PFSK-1 (cell line): ENCODE measurements at regions not wholly inside any gene's neighbourhood (a gene's known extent, or its start where the extent isn't known, plus 50 kb on each side); places are given as distances from the start of the nearest gene placed in this dataset.

ENCODE experiments used
- FOXP2 ChIP-seq: optimal IDR thresholded peaks from 2 replicates; pipeline ENCODE3; 2011; ENCODE audit warnings: borderline replicate concordance, control low read depth, inconsistent platforms; ENCODE audit not compliant: insufficient read depth; ENCODE audit errors: extremely low read length, extremely low read depth
- TF ChIP-seq, protein P1 (sequence below), 2 experiments: IDR thresholded peaks; 2 replicates each; pipeline versions ENCODE4 v1.6.1 to v1.8.0; 2011 to 2012; ENCODE audit warnings: low read depth in 2 of 2, low read length in 2 of 2, control low read depth in 1 of 2, inconsistent platforms in 1 of 2, mild to moderate bottlenecking in 1 of 2, moderate library complexity in 1 of 2; ENCODE audit not compliant: insufficient read depth in 1 of 2

DNA sequence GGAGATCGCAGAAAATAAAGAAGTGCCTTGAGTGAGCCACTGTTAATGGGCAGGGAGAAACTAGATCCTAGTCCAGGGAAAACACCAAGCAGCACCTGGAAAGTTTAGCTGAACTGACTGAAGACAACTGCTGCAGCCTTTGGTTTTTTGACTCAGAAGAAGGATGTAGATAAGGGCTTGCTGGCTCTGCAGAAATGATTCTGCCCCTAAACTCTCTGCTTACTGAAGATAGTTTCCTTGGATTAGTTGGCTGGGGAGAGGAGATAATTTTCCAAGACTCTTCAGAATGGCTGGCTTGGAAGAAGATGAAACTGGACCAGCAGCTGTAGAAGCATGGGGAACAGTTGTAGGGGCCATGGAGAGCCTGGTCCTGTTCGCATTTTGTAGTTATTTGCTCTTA is 471.8 kb downstream of the KDM4C start:
- TF ChIP-seq FOXP2 = no peak
- TF ChIP-seq, protein P1, sequence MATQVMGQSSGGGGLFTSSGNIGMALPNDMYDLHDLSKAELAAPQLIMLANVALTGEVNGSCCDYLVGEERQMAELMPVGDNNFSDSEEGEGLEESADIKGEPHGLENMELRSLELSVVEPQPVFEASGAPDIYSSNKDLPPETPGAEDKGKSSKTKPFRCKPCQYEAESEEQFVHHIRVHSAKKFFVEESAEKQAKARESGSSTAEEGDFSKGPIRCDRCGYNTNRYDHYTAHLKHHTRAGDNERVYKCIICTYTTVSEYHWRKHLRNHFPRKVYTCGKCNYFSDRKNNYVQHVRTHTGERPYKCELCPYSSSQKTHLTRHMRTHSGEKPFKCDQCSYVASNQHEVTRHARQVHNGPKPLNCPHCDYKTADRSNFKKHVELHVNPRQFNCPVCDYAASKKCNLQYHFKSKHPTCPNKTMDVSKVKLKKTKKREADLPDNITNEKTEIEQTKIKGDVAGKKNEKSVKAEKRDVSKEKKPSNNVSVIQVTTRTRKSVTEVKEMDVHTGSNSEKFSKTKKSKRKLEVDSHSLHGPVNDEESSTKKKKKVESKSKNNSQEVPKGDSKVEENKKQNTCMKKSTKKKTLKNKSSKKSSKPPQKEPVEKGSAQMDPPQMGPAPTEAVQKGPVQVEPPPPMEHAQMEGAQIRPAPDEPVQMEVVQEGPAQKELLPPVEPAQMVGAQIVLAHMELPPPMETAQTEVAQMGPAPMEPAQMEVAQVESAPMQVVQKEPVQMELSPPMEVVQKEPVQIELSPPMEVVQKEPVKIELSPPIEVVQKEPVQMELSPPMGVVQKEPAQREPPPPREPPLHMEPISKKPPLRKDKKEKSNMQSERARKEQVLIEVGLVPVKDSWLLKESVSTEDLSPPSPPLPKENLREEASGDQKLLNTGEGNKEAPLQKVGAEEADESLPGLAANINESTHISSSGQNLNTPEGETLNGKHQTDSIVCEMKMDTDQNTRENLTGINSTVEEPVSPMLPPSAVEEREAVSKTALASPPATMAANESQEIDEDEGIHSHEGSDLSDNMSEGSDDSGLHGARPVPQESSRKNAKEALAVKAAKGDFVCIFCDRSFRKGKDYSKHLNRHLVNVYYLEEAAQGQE (IDR thresholded peaks at IDR 0.05; ENCODE audit: insufficient read depth in 1 of 2, low read depth in 2 of 2, low read length in 2 of 2) = no peak
